Inferior parietal cortex (tissue), 1 donor: ENCODE measurements at regions not wholly inside any gene's neighbourhood (a gene's known extent, or its start where the extent isn't known, plus 50 kb on each side); places are given as distances from the start of the nearest gene placed in this dataset.

Source experiments
- DNase-seq: peaks from one replicate; pipeline ENCODE4 v3.0.0-alpha.2; 2016; ENCODE audit errors: extremely low spot score

- no peak for DNase-seq
Measured at GRCh38 chr3:164267053-164267452, 811.2 kb downstream of the SI start.

- DNase-seq, result no peak
Measured at GRCh38 chr3:164250923-164251322, 827.4 kb downstream of the SI start.

- DNase-seq, result no peak
Measured at GRCh38 chr3:164236851-164237250, 841.4 kb downstream of the SI start.

- DNase-seq, result no peak
Measured at GRCh38 chr3:164235289-164236028, 842.8 kb downstream of the SI start.

- no peak for DNase-seq
Measured at GRCh38 chr3:164233951-164234350, 844.3 kb downstream of the SI start.

- DNase-seq, result no peak
Measured at GRCh38 chr3:164231718-164232117, 846.6 kb downstream of the SI start.

- DNase-seq, result no peak
Measured at GRCh38 chr3:164230385-164231094, 847.8 kb downstream of the SI start.

- DNase-seq, result no peak
Measured at GRCh38 chr3:164224126-164224525, 854.2 kb downstream of the SI start.

- DNase-seq, result no peak
Measured at GRCh38 chr3:164222197-164222596, 856.1 kb downstream of the SI start.

GRCh38 chr3:164221297-164221696, 857.0 kb downstream of the SI start:
- no peak for DNase-seq

- no peak for DNase-seq
Measured at GRCh38 chr3:164209363-164209762, 868.9 kb downstream of the SI start.

GRCh38 chr3:164208821-164209220, 869.5 kb downstream of the SI start:
- no peak for DNase-seq

GRCh38 chr3:164208048-164208447, 870.2 kb downstream of the SI start:
- no peak for DNase-seq

GRCh38 chr3:164200053-164200823, 878.1 kb downstream of the SI start:
- no peak for DNase-seq

- DNase-seq, result no peak
Measured at GRCh38 chr3:164196477-164196876, 881.8 kb downstream of the SI start.

- no peak for DNase-seq
Measured at GRCh38 chr3:164194842-164195241, 883.5 kb downstream of the SI start.

GRCh38 chr3:164192974-164193373, 885.3 kb downstream of the SI start:
- DNase-seq, result no peak

GRCh38 chr3:164190566-164190965, 887.7 kb downstream of the SI start:
- DNase-seq, result no peak

GRCh38 chr3:164186095-164186494, 892.2 kb downstream of the SI start:
- DNase-seq, result no peak

GRCh38 chr3:164179110-164179774, 899.1 kb downstream of the SI start:
- no peak for DNase-seq

GRCh38 chr3:164174059-164174458, 904.2 kb downstream of the SI start:
- no peak for DNase-seq

- no peak for DNase-seq
Measured at GRCh38 chr3:164155400-164155799, 922.9 kb downstream of the SI start.
